ENCODE measurements at regions not wholly inside any gene's neighbourhood (a gene's known extent, or its start where the extent isn't known, plus 50 kb on each side); places are given as distances from the start of the nearest gene placed in this dataset.

- TF ChIP-seq CTCF (conservative IDR thresholded peaks at IDR 0.05; ENCODE audit: low read depth, low read length): no peak
- no peak for TF ChIP-seq EZH2phosphoT487 (IDR thresholded peaks at IDR 0.05; ENCODE audit: borderline replicate concordance, low read length)
These were observed 135.1 kb upstream of the CAV2 start for GRCh38 chr7:116364469-116364868.
